SH-SY5Y (cell line): ENCODE measurements at regions not wholly inside any gene's neighbourhood (a gene's known extent, or its start where the extent isn't known, plus 50 kb on each side); places are given as distances from the start of the nearest gene placed in this dataset.

ENCODE experiments used
- GATA2 ChIP-seq: IDR thresholded peaks from 2 replicates; pipeline ENCODE4 v1.6.1; 2011; ENCODE audit warnings: mild to moderate bottlenecking, low read depth, low read length
- GATA3 ChIP-seq: IDR thresholded peaks from 2 replicates; pipeline ENCODE4 v1.6.1; 2011; ENCODE audit warnings: low read depth, mild to moderate bottlenecking, low read length, moderate library complexity

DNA sequence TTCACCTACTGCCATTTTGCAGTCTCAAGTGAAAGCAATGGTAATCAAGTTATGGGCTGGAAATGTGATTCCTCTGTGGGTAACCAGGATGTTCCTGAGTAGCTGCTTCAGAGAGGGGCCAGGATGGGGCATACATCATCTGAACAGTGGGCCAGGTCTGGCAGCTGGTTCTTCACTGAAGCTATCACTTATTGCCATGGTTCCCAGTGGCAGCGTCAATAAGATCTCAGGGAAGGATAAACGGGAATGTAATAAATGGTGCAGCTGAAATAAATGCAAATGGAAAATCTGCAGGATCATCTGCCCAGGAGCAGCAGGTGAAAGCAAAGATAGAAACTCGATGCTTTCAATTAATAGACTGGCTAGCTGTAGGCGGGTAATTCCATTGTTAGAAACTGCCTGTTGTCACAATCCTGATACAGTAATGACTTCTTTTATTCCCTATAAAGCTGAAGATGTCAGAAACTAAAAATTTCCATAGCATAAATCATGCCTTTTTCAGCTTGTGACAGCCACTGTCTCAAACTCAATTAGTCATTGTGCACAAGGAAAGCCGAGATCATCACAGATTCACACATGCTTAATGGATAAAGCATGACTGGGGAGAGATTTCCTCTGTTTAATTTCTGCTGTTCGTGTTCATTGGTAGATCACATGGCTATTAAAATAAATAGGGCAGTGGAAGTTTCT is 56.2 kb upstream of the CCDC85A start:
- TF ChIP-seq GATA2 (peak; percentile 31; the same call in 1 of the 2 replicates), GATA3 (0 out of 2 replicates have a peak, but pooled peaks have one; percentile 35)
